WI38 (cell line): ENCODE measurements at regions not wholly inside any gene's neighbourhood (a gene's known extent, or its start where the extent isn't known, plus 50 kb on each side); places are given as distances from the start of the nearest gene placed in this dataset.

Experiments used
- H3K4me3 ChIP-seq: 2 replicates; pipeline ENCODE4 v1.5.1; 2011; ENCODE audit warnings: low read depth, mild to moderate bottlenecking, control low read depth, low read length
- TF ChIP-seq, protein P1 (sequence below): IDR thresholded peaks from 2 replicates; pipeline ENCODE4 v1.5.1; 2012; ENCODE audit warnings: low read depth, mild to moderate bottlenecking, control low read depth, low read length

DNA sequence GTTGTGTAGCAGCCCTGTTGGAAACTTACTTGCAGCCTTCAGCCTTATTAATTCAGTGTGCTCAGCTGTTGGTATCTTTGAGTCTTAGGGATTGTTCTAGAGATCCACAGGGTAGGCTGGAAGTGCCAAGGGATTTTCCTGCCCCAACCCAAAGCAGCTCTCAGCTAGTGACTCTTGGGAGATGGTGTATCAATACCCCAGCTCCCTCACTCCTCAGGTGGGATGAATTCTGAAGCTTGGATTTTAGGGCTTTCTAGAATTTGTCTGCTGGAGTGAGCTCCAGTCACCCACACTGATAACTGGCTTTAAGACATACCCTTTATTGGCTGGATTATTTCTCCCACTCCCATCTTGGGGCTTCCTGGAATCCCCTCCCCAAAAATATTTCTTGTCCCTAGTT lies 493.0 kb downstream of the MN1 start:
- no peak overlapping the region for H3K4me3 ChIP-seq
- TF ChIP-seq, protein P1, sequence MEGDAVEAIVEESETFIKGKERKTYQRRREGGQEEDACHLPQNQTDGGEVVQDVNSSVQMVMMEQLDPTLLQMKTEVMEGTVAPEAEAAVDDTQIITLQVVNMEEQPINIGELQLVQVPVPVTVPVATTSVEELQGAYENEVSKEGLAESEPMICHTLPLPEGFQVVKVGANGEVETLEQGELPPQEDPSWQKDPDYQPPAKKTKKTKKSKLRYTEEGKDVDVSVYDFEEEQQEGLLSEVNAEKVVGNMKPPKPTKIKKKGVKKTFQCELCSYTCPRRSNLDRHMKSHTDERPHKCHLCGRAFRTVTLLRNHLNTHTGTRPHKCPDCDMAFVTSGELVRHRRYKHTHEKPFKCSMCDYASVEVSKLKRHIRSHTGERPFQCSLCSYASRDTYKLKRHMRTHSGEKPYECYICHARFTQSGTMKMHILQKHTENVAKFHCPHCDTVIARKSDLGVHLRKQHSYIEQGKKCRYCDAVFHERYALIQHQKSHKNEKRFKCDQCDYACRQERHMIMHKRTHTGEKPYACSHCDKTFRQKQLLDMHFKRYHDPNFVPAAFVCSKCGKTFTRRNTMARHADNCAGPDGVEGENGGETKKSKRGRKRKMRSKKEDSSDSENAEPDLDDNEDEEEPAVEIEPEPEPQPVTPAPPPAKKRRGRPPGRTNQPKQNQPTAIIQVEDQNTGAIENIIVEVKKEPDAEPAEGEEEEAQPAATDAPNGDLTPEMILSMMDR = no peak

DNA sequence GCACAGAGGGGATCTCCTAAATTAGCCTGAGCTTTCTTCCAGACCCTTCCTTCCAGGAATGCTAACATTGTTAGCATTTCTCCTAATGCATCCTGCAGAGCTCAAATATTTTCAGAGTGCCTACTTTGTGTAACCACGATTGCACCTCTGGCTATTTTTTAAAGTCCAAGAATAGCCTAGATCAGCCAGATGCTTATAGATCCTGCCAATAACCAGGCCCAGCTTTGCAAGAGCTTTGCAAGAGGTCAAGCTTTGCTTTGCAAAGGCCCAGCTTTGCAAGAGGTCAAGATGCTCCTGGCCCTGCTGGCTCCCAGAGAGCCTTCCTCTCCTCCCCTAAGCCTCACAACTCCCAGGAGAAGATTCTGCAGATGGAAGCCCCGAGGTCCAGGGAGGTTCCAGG lies 491.9 kb downstream of the MN1 start:
- H3K4me3 ChIP-seq = no peak overlapping the region
- TF ChIP-seq, protein P1 = no peak

DNA sequence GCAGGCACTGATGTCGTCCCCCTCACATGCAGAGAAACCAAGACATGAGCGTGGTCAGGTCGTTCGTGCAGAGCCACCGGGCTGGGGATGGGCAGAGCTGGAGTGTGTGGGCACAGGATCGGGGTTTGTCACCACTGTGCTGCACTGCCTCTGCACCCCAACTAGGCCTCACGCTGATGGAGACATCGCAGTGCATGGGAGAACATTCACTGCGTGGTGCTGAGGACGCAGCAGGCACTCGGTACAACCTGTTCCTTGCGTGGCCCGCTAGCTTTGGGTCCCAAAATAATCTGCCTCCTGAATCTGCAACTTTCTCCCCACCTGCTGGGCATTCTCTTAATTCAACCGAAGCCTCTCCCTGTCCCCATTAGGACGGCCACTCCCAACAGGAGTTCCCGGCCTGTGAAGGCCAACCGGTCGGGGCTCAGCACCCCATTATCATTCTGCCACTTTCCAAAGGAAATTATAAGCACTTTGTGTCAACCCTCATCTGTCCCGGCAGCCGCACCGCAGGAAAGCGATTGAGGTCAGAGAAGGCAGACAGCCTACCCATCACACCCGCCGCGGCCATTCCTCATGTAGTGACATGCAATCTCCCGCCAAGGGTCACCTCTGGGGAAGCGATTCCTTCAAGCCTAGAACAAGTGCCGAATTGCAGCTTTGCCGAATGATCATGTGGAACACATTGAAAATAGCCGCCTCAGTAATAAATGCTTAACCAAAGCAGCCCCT lies 490.4 kb downstream of the MN1 start:
- no peak overlapping the region for H3K4me3 ChIP-seq
- TF ChIP-seq, protein P1 = no peak

DNA sequence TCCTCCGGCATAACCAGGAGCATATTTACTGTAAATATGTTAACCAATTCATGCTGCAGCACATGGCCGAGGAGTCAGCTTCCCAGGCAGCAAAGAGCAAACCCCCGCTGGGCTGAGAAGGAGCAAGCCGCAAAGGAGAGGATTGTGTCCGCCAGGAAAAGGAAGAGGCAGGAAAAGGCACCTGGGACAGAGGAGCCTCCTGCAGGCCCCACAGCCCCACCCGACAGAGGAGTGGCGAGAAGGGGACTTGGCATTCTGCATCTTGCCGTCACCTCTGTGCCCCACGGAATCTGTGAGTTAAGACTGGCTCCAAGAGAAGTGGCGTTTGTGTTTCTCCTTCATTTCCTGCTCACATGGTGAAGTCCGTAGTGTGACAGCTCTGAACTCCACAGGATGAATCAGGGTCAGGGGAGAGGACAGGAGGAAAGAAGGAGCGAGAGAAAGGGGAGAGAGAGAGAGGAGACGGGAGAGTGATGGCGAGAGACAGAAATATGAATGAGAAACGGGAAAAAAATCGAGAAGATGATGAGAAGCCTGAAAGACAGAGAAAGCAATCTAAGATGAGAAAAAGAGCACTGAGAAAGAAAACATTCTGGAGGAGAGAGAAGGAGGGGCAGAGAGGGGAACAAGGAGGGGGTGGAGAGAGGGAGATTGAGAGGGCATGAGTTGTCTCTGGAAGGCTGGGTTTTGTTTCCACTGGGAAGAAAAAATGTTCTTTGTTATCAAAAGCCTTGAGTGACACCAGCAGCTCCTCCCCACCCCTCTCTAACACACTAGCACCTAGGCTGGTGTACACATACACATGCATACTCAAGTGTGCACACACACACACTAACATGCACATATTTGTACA lies 489.6 kb downstream of the MN1 start:
- H3K4me3 ChIP-seq = no peak overlapping the region
- TF ChIP-seq, protein P1 = no peak

DNA sequence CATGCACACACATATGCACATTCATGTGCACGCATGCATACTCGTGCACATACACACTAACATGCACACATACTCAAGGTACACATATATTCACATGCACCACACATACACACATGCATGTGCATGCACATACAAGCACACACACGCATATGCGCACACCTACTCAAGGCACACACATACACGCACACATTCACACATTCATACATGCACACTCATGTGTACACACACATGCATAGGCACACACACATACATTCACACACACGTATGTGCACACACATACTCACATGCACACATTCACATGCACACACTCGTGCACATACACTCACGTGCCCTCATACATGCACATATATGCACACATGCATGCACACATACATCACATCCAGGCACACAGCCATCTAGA lies 489.0 kb downstream of the MN1 start:
- no peak overlapping the region for H3K4me3 ChIP-seq
- TF ChIP-seq, protein P1 = no peak

DNA sequence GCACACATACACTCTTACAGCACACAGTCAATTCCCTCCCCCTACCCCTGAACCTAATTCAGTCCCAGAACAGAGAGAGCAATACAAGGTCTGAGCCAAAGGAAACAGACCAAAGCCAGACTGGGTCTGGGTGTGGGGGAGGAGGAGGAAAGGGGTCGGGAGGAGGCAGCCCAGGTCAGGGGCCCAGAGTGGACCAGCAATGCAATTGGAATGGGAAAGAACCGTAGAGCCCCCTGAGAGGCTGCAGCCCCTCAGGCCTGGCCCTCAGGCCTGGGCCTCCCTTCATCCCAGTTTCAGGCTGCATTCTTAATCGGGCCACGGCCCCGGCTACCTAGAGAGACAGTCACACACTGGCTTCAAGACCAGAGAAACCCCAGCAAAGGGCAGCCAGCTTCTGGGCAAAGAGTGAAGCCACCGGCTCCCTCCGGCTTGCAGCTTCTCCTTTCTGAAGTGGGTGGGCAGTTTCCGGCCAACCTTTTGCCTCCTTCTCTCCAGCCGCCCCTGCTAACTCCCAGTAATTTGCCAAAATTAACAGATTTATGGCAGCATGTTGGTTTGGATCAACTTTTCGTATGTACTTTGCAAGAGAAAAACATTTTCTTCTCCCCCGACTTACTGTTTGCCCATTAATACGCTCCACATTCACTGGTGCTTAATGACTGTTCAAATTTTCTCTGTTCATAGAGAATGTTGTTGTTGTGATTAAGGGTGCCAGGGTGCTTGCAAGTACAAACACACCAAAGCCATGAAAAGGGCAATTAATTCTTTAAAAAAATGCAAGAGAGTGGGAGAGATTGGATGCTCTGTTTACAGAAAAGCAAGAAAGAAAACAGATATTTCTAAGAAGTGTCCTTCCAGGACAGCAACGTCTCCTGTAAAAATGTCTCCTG lies 488.3 kb downstream of the MN1 start:
- no peak overlapping the region for H3K4me3 ChIP-seq
- TF ChIP-seq, protein P1 = no peak
